PC-3 (cell line): ENCODE measurements at regions not wholly inside any gene's neighbourhood (a gene's known extent, or its start where the extent isn't known, plus 50 kb on each side); places are given as distances from the start of the nearest gene placed in this dataset.

ENCODE experiments used
- CTCF ChIP-seq: fragments of 300-600 bp; sonication (generic); conservative IDR thresholded peaks from 2 replicates; pipeline ENCODE4 v1.5.1; 2017; ENCODE audit warnings: antibody characterized with exemption, low read depth, mild to moderate bottlenecking, low read length
- EZH2 ChIP-seq: fragments of 300-600 bp; sonication (generic); IDR thresholded peaks from one replicate; pipeline ENCODE4 v1.6.1; 2017; ENCODE audit warnings: antibody characterized with exemption, mild to moderate bottlenecking, low read length; ENCODE audit not compliant: unreplicated experiment

DNA sequence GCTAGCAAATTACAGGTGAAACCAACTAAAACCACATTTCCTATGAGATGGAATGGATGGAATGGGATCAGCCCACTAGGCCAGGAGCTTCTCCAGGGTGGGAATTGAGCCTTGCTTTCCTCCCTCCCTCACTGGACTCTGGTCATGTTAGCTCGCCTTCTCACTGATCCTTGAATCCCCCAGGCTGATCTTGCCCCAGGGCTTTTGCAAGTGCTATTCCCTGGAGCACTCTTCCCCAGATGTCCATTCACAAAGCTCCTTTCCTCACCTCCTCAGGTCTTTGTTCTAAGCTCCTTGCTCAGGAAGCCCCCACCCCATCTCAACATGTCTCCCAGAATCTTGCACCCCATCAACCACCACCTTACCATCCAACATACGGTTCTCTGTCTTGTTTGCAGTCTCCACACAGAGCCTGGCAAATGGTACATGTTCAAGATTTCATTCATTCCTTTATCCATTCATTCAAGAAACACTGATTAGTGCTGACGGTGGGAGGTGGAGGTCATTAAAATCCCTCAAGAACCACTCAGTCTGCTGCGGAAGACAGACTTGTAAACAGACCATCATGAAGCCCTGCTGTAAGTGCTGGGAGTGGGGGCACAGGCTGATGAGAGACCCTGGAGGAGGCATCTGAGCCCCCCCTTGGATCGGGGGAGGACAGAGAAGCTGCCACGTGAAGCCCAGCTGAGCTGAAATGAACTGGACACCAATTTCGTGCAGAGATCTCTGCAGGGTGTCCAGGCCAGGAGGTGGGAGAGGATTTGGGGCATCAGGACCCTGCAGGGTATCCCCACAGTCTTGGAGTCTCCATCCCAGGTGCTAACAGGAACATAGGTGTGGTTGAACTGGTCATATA lies 141.7 kb downstream of the BARX1 start:
- no peak for TF ChIP-seq CTCF
- TF ChIP-seq EZH2 = no peak
